Neural cell (in vitro differentiated cells): ENCODE measurements at regions not wholly inside any gene's neighbourhood (a gene's known extent, or its start where the extent isn't known, plus 50 kb on each side); places are given as distances from the start of the nearest gene placed in this dataset.

Experiments used
- H2AFZ ChIP-seq: fragments of 200-600, 300-800 bp; sonication (generic), shearing (Covaris generic); 2 replicates; pipeline ENCODE4 v1.6.0; 2014; ENCODE audit warnings: low read depth, mild to moderate bottlenecking, antibody characterized with exemption, low read length, moderate library complexity
- H3F3A ChIP-seq: fragments of 200-600 bp; shearing (Covaris generic); 2 replicates; pipeline ENCODE4 v1.6.1; 2016; ENCODE audit warnings: mild to moderate bottlenecking, moderate library complexity, mixed read lengths, antibody characterized with exemption, low read length; ENCODE audit not compliant: insufficient read depth, poor library complexity, severe bottlenecking
- H3K27ac ChIP-seq: fragments of 200-600, 300-800 bp; sonication (generic), shearing (Covaris generic); 2 replicates; pipeline ENCODE4 v1.5.1; 2014; ENCODE audit warnings: mild to moderate bottlenecking, low read length, moderate library complexity
- H3K27me3 ChIP-seq: fragments of 300-800, 200-600 bp; sonication (generic), shearing (Covaris generic); 2 replicates; pipeline ENCODE4 v1.6.0; 2014; ENCODE audit warnings: mild to moderate bottlenecking, low read depth, low read length, moderate library complexity; ENCODE audit not compliant: insufficient read depth
- H3K36me3 ChIP-seq: fragments of 300-800, 200-600 bp; sonication (generic), shearing (Covaris generic); 2 replicates; pipeline ENCODE4 v1.5.1; 2014; ENCODE audit warnings: mild to moderate bottlenecking, antibody characterized with exemption, low read length, moderate library complexity; ENCODE audit not compliant: insufficient read depth
- H3K4me2 ChIP-seq: fragments of 300-800, 200-600 bp; sonication (generic), shearing (Covaris generic); 2 replicates; pipeline ENCODE4 v1.6.0; 2014; ENCODE audit warnings: mild to moderate bottlenecking, low read length
- H3K4me3 ChIP-seq: fragments of 300-800, 200-600 bp; sonication (generic), shearing (Covaris generic); 2 replicates; pipeline ENCODE4 v1.5.1; 2014; ENCODE audit warnings: mild to moderate bottlenecking, low read length, moderate library complexity
- H3K79me2 ChIP-seq: fragments of 200-600 bp; shearing (Covaris generic); replicated peaks from 2 replicates; pipeline ENCODE4 v1.6.0; 2014; ENCODE audit warnings: mild to moderate bottlenecking, low read length, moderate library complexity; ENCODE audit not compliant: insufficient read depth
- H3K9ac ChIP-seq: fragments of 300-800, 200-600 bp; sonication (generic), shearing (Covaris generic); 2 replicates; pipeline ENCODE4 v1.6.1; 2016; ENCODE audit warnings: mild to moderate bottlenecking, low read length, mixed read lengths
- H3K9me2 ChIP-seq: fragments of 200-600 bp; shearing (Covaris generic); 2 replicates; pipeline ENCODE4 v1.6.1; 2016; ENCODE audit warnings: mild to moderate bottlenecking, low read length, mixed read lengths; ENCODE audit not compliant: insufficient read depth
- H3K9me3 ChIP-seq: fragments of 200-600, 300-800 bp; sonication (generic), shearing (Covaris generic); 2 replicates; pipeline ENCODE4 v1.6.1; 2016; ENCODE audit warnings: mild to moderate bottlenecking, mixed run types, low read length, moderate library complexity, mixed read lengths
- H4K20me1 ChIP-seq: fragments of 200-600 bp; shearing (Covaris generic); 2 replicates; pipeline ENCODE4 v1.6.1; 2016; ENCODE audit warnings: mild to moderate bottlenecking, mixed run types; ENCODE audit not compliant: insufficient read depth
- EP300 ChIP-seq: fragments of 450-650 bp; conservative IDR thresholded peaks from 2 replicates; pipeline ENCODE4 v1.6.1; 2014; ENCODE audit warnings: antibody characterized with exemption, mild to moderate bottlenecking, moderate library complexity; ENCODE audit not compliant: poor library complexity, severe bottlenecking
- EZH2 ChIP-seq: fragments of 200-600, 300-800 bp; shearing (Covaris generic), sonication (generic); IDR thresholded peaks from 2 replicates; pipeline ENCODE4 v1.6.1; 2014; ENCODE audit warnings: antibody characterized with exemption, low read length, borderline replicate concordance, mild to moderate bottlenecking; ENCODE audit not compliant: insufficient read depth, poor library complexity, severe bottlenecking
- MXI1 ChIP-seq: fragments of 450-650 bp; conservative IDR thresholded peaks from 2 replicates; pipeline ENCODE4 v1.6.1; 2014; ENCODE audit warnings: antibody characterized with exemption, mild to moderate bottlenecking; ENCODE audit not compliant: poor library complexity, severe bottlenecking
- POLR2AphosphoS5 ChIP-seq: IDR thresholded peaks from 2 replicates; pipeline ENCODE4 v1.6.1; 2012
- RAD21 ChIP-seq: fragments of 450-650 bp; conservative IDR thresholded peaks from 2 replicates; pipeline ENCODE4 v1.6.1; 2014; ENCODE audit warnings: antibody characterized with exemption, mild to moderate bottlenecking, moderate library complexity
- SMC3 ChIP-seq: fragments of 450-650 bp; conservative IDR thresholded peaks from 2 replicates; pipeline ENCODE4 v1.6.1; 2014; ENCODE audit warnings: antibody characterized with exemption, mild to moderate bottlenecking, moderate library complexity; ENCODE audit not compliant: poor library complexity
- TAF1 ChIP-seq: IDR thresholded peaks from 2 replicates; pipeline ENCODE4 v1.6.1; 2012; ENCODE audit warnings: low read depth
- TF ChIP-seq, protein P1 (sequence below): fragments of 450-650 bp; IDR thresholded peaks from 2 replicates; pipeline ENCODE4 v1.5.1; 2014; ENCODE audit warnings: antibody characterized with exemption, mild to moderate bottlenecking, moderate library complexity; ENCODE audit not compliant: poor library complexity, severe bottlenecking
- TF ChIP-seq, protein P2 (sequence below): IDR thresholded peaks from 2 replicates; pipeline ENCODE4 v1.6.1; 2012; ENCODE audit warnings: borderline replicate concordance

DNA sequence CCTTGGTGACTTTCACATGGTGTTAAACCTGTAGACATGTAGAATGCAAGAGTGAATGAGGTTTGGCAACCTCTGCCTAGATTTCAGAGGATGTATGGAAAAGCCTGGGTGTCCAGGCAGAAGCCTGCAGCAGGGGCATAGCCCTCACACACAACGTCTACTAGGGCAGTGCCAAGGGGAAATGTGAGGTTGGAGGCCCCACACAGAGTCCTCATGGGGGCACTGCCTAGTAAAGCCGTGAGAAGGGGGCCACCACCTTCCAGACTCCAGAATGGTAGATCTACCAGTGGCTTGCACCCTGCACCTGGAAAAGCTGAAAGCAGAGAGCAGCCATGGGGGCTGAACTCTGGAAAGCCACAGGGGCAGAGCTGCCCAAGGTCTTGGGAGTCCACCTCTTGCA lies 241.2 kb downstream of the KLF13 start:
- TF ChIP-seq RAD21 (no peak), POLR2AphosphoS5 (no peak), SMC3 (no peak), EP300 (no peak), TAF1 (no peak), EZH2 (no peak), MXI1 (no peak)
- TF ChIP-seq, protein P1, sequence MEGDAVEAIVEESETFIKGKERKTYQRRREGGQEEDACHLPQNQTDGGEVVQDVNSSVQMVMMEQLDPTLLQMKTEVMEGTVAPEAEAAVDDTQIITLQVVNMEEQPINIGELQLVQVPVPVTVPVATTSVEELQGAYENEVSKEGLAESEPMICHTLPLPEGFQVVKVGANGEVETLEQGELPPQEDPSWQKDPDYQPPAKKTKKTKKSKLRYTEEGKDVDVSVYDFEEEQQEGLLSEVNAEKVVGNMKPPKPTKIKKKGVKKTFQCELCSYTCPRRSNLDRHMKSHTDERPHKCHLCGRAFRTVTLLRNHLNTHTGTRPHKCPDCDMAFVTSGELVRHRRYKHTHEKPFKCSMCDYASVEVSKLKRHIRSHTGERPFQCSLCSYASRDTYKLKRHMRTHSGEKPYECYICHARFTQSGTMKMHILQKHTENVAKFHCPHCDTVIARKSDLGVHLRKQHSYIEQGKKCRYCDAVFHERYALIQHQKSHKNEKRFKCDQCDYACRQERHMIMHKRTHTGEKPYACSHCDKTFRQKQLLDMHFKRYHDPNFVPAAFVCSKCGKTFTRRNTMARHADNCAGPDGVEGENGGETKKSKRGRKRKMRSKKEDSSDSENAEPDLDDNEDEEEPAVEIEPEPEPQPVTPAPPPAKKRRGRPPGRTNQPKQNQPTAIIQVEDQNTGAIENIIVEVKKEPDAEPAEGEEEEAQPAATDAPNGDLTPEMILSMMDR = no peak
- TF ChIP-seq, protein P2, sequence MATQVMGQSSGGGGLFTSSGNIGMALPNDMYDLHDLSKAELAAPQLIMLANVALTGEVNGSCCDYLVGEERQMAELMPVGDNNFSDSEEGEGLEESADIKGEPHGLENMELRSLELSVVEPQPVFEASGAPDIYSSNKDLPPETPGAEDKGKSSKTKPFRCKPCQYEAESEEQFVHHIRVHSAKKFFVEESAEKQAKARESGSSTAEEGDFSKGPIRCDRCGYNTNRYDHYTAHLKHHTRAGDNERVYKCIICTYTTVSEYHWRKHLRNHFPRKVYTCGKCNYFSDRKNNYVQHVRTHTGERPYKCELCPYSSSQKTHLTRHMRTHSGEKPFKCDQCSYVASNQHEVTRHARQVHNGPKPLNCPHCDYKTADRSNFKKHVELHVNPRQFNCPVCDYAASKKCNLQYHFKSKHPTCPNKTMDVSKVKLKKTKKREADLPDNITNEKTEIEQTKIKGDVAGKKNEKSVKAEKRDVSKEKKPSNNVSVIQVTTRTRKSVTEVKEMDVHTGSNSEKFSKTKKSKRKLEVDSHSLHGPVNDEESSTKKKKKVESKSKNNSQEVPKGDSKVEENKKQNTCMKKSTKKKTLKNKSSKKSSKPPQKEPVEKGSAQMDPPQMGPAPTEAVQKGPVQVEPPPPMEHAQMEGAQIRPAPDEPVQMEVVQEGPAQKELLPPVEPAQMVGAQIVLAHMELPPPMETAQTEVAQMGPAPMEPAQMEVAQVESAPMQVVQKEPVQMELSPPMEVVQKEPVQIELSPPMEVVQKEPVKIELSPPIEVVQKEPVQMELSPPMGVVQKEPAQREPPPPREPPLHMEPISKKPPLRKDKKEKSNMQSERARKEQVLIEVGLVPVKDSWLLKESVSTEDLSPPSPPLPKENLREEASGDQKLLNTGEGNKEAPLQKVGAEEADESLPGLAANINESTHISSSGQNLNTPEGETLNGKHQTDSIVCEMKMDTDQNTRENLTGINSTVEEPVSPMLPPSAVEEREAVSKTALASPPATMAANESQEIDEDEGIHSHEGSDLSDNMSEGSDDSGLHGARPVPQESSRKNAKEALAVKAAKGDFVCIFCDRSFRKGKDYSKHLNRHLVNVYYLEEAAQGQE = no peak
- Histone ChIP-seq H3K27ac (no peak overlapping the region), H3K27me3 (no peaks in the 10 kb centered on the region), H4K20me1 (no peaks in the 10 kb centered on the region), H2AFZ (no peak overlapping the region), H3F3A (no peaks in the 10 kb centered on the region), H3K79me2 (no peaks in the 10 kb centered on the region), H3K4me2 (no peak overlapping the region), H3K9me3 (peaks cover 5% of the 10 kb centered on the region), H3K9ac (no peak overlapping the region), H3K36me3 (no peaks in the 10 kb centered on the region), H3K9me2 (no peaks in the 10 kb centered on the region), H3K4me3 (no peak overlapping the region)

DNA sequence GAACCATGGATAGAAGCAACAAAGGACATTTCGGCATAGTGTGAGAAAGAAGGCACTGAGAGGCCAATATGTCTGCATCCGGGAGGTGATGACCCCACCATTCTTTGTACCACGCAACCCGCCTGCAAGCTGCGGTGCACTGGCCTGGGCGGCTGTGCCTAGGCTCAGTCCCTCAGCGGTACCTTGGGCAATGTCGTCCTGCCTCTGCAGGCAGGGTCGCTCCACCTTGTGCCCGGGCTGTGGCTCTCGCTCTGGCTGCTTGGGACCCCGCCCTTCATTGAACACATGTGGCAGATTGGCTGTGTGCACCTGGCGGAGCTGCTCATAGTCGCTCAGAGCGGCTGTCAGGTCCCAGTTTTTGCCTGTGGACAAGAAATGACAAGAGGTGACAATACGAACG lies 243.2 kb downstream of the KLF13 start:
- Histone ChIP-seq H3F3A (no peaks in the 10 kb centered on the region), H3K27ac (no peak overlapping the region), H4K20me1 (no peaks in the 10 kb centered on the region), H3K36me3 (no peaks in the 10 kb centered on the region), H3K4me3 (no peak overlapping the region), H3K27me3 (no peaks in the 10 kb centered on the region), H3K4me2 (no peak overlapping the region), H3K9me3 (peaks cover 5% of the 10 kb centered on the region), H3K9me2 (no peaks in the 10 kb centered on the region), H3K79me2 (no peaks in the 10 kb centered on the region), H2AFZ (no peak overlapping the region), H3K9ac (no peak overlapping the region)
- no peak for TF ChIP-seq TAF1
- TF ChIP-seq SMC3 = no peak
- TF ChIP-seq, protein P2 = no peak
- TF ChIP-seq POLR2AphosphoS5 = no peak
- TF ChIP-seq, protein P1 = no peak
- TF ChIP-seq EZH2 = no peak
- no peak for TF ChIP-seq MXI1
- no peak for TF ChIP-seq EP300
- no peak for TF ChIP-seq RAD21
